ENCODE measurements at regions not wholly inside any gene's neighbourhood (a gene's known extent, or its start where the extent isn't known, plus 50 kb on each side); places are given as distances from the start of the nearest gene placed in this dataset.

GRCh38 chr3:69435274-69436265 is 49.7 kb upstream of the FRMD4B start:
- Mint-ChIP-seq H3K4me1 (ENCODE audit: low read depth, unreplicated experiment) (peaks cover 17% of the 10 kb centered on the region), H3K4me3 (ENCODE audit: low read depth, unreplicated experiment) (no peak overlapping the region), H3K9me3 (ENCODE audit: low read depth, unreplicated experiment) (no peaks in the 10 kb centered on the region), H3K27me3 (ENCODE audit: unreplicated experiment) (no peaks in the 10 kb centered on the region), H3K27ac (ENCODE audit: unreplicated experiment) (no peak overlapping the region), H3K36me3 (ENCODE audit: insufficient read depth, unreplicated experiment) (no peaks in the 10 kb centered on the region)
- TF ChIP-seq CTCF (IDR thresholded peaks at IDR 0.05; ENCODE audit: unreplicated experiment): no peak
- intact Hi-C loops (cut with micrococcal nuclease; ENCODE audit: unreplicated experiment): no loop called here
- no peak for DNase-seq
- no TSS peak for BruUV-seq (replicated peaks)
- CTCF ChIA-PET: no interaction called here

Data from Calu3 (cell line).